Tibial nerve (tissue), 4 donors: ENCODE measurements at regions not wholly inside any gene's neighbourhood (a gene's known extent, or its start where the extent isn't known, plus 50 kb on each side); places are given as distances from the start of the nearest gene placed in this dataset.
"Not testable (repeated sequence)": the region's sequence is repeated elsewhere in the genome, so short reads cannot be mapped to it uniquely, and the experiment has no call there.

Experiments used
- DNase-seq, 2 donors: peaks; one replicate each; pipeline ENCODE4 v3.0.0-alpha.2; 2019; ENCODE audit warnings: low spot score in 2 of 2
- H3K27ac ChIP-seq, 4 donors: fragments of 200-600 bp; sonication (generic) in 3 of 4; one replicate each; pipeline ENCODE4 v1.5.1; 2017 to 2019; ENCODE audit warnings: mild to moderate bottlenecking in 1 of 4
- H3K27me3 ChIP-seq, 2 donors: fragments of 200-600 bp; sonication (generic) in 1 of 2; one replicate each; pipeline versions ENCODE4 v1.5.1 to v1.6.0; 2017 to 2019
- H3K36me3 ChIP-seq, 3 donors: fragments of 200-600 bp; sonication (generic); one replicate each; pipeline ENCODE4 v1.5.1; 2018 to 2019
- H3K4me1 ChIP-seq, 4 donors: fragments of 200-600 bp; sonication (generic) in 3 of 4; one replicate each; pipeline ENCODE4 v1.5.1; 2017 to 2019
- H3K4me3 ChIP-seq, 4 donors: fragments of 200-600 bp; sonication (generic) in 3 of 4; one replicate each; pipeline ENCODE4 v1.5.1; 2017 to 2019; ENCODE audit warnings: mild to moderate bottlenecking in 1 of 4, moderate library complexity in 1 of 4
- H3K9me3 ChIP-seq, 4 donors: fragments of 200-600 bp; sonication (generic) in 3 of 4; one replicate each; pipeline ENCODE4 v1.5.1; 2017 to 2019
- CTCF ChIP-seq, 5 experiments: fragments of 200-600 bp in 3 of 5; fragments of 450-650 bp in 2 of 5; sonication (generic) in 3 of 5; IDR thresholded peaks; one replicate each; pipeline ENCODE4 v1.5.1; 2016 to 2019; ENCODE audit warnings: antibody characterized with exemption in 5 of 5, mild to moderate bottlenecking in 3 of 5, moderate library complexity in 2 of 5
- EP300 ChIP-seq, 2 donors: sonication (generic); formaldehyde crosslinking; IDR thresholded peaks; one replicate each; pipeline ENCODE4 v1.6.1; 2017; ENCODE audit warnings: antibody characterized with exemption in 2 of 2, mild to moderate bottlenecking in 1 of 2
- POLR2A ChIP-seq, 2 donors: fragments of 450-650 bp; IDR thresholded peaks; one replicate each; pipeline ENCODE4 v1.6.1; 2017; ENCODE audit warnings: antibody characterized with exemption in 2 of 2, mild to moderate bottlenecking in 2 of 2, moderate library complexity in 2 of 2
- WGBS, 2 donors: methylation state at CpG; one replicate each; pipeline ENCODE4 v1.1.5; 2018; 5-methylcytosine and 5-hydroxymethylcytosine counted together

DNA sequence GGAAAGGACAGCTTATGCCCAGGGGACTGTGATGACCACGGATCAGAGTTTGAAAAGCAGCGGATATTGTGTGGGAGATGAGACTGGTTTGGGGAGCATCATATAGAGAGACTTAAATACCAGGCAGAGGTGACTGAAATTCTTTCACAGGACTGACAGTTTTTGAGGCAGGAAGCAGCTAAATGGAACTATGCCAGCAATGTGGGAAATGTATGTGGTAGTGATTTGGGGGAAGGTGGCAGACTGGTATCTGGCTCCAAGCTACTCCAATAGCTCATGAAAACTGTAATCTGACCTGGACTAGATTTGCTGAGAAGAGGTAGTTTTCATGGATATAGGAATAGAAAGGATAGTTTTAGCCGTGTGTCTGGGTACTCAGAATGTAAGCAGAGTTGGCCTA is 592.6 kb downstream of the REEP3 start:
- no peak overlapping the region for H3K27ac ChIP-seq
- DNase-seq: no peak
- H3K27me3 ChIP-seq: no peaks in the 10 kb centered on the region
- TF ChIP-seq EP300 (IDR thresholded peaks at IDR 0.05) (no peak), CTCF (IDR thresholded peaks at IDR 0.05) (no peak)
- no peaks in the 10 kb centered on the region for H3K4me1 ChIP-seq
- H3K4me3 ChIP-seq: no peak overlapping the region
- H3K36me3 ChIP-seq: no peaks in the 10 kb centered on the region
- 80 to 82% methylated on average over 3 of the region's 3 CpGs for WGBS, 2 donors
- H3K9me3 ChIP-seq: no peaks in the 10 kb centered on the region

DNA sequence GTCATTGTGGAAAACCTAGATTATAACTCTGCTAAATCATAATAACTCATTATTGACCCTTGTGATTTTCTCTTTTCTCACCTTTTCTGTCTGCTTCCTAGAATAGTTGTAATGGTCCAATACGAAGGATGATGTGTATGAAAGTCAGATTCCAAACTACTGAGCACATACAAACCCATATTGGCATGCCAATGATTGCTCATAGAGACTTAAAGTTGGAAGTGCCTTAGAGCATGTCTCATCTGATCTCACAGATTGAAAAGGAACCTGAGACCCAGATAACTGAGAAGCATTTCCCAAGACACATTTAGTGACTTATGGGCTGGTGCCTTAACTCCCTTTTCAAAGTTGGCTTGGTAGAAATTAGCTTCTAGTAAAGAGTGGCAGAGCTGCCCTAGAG is 594.3 kb downstream of the REEP3 start:
- Histone ChIP-seq H3K36me3 (no peaks in the 10 kb centered on the region), H3K27ac (no peak overlapping the region), H3K4me3 (no peak overlapping the region), H3K27me3 (no peaks in the 10 kb centered on the region), H3K4me1 (no peaks in the 10 kb centered on the region), H3K9me3 (no peaks in the 10 kb centered on the region)
- no peak for TF ChIP-seq EP300 (IDR thresholded peaks at IDR 0.05)
- no peak for TF ChIP-seq CTCF (IDR thresholded peaks at IDR 0.05)
- TF ChIP-seq POLR2A (IDR thresholded peaks at IDR 0.05): no peak
- no peak for DNase-seq
- 64 to 72% methylated on average over 1 of the region's 1 CpG for WGBS, 2 donors

- H3K27me3 ChIP-seq: no peaks in the 10 kb centered on the region
- H3K4me1 ChIP-seq: no peaks in the 10 kb centered on the region
- no peak for DNase-seq
- no peak overlapping the region for H3K4me3 ChIP-seq
- no peak overlapping the region for H3K27ac ChIP-seq
- no peaks in the 10 kb centered on the region for H3K36me3 ChIP-seq
- TF ChIP-seq POLR2A (IDR thresholded peaks at IDR 0.05): no peak
- no peak for TF ChIP-seq EP300 (IDR thresholded peaks at IDR 0.05)
- peak in 2 of 5 experiments; percentile 17 to 31 for TF ChIP-seq CTCF (IDR thresholded peaks at IDR 0.05)
- no peaks in the 10 kb centered on the region for H3K9me3 ChIP-seq
- WGBS, 2 donors: 58 to 61% methylated on average over 4 of the region's 4 CpGs
These were observed 594.9 kb downstream of the REEP3 start for GRCh38 chr10:64115908-64116643.

GRCh38 chr10:64116707-64117106 is 595.5 kb downstream of the REEP3 start:
- Histone ChIP-seq H3K27me3 (no peaks in the 10 kb centered on the region), H3K9me3 (no peaks in the 10 kb centered on the region), H3K36me3 (no peaks in the 10 kb centered on the region), H3K4me1 (no peaks in the 10 kb centered on the region), H3K27ac (no peak overlapping the region), H3K4me3 (no peak overlapping the region)
- 74 to 82% methylated on average over 1 of the region's 1 CpG for WGBS, 2 donors
- TF ChIP-seq CTCF (IDR thresholded peaks at IDR 0.05) (no peak), EP300 (IDR thresholded peaks at IDR 0.05) (no peak), POLR2A (IDR thresholded peaks at IDR 0.05) (no peak)
- DNase-seq: no peak

DNA sequence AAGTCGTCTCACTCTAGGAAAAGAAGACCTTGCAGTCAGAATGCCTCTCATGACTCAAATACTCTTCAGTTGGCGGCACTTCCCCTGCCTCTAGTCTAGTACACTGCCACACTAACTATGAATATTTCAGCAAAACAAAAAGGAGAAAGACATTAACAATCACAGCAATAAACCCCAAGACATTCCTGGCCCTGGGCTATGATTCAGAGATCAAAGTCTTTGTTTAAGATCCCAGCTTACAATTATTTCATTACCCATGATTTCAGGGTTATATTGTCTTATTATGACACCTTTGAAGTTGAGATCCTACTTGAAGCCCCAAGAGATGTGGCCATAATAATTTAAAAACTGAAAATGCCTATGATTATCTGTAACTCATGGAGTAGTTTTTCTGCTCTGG is 597.5 kb downstream of the REEP3 start:
- no peak overlapping the region for H3K27ac ChIP-seq
- TF ChIP-seq EP300 (IDR thresholded peaks at IDR 0.05) (no peak), CTCF (IDR thresholded peaks at IDR 0.05) (no peak), POLR2A (IDR thresholded peaks at IDR 0.05) (no peak)
- DNase-seq: no peak
- no peaks in the 10 kb centered on the region for H3K27me3 ChIP-seq
- no peak overlapping the region for H3K4me3 ChIP-seq
- no peaks in the 10 kb centered on the region for H3K36me3 ChIP-seq
- WGBS, 2 donors: 85 to 87% methylated on average over 2 of the region's 2 CpGs
- no peaks in the 10 kb centered on the region for H3K9me3 ChIP-seq
- no peaks in the 10 kb centered on the region for H3K4me1 ChIP-seq

- H3K9me3 ChIP-seq, H3K4me1 ChIP-seq, H3K27ac ChIP-seq, H3K4me3 ChIP-seq, DNase-seq, H3K36me3 ChIP-seq, H3K27me3 ChIP-seq: not testable (repeated sequence)
- WGBS, 2 donors: 94 to 96% methylated on average over 8 to 22 of the region's 23 CpGs
These were observed 599.2 kb downstream of the REEP3 start for GRCh38 chr10:64120301-64120980.
